SK-N-SH treated with all-trans-retinoic acid at 6 μM for 48 hours (cell line): ENCODE measurements at regions not wholly inside any gene's neighbourhood (a gene's known extent, or its start where the extent isn't known, plus 50 kb on each side); places are given as distances from the start of the nearest gene placed in this dataset.

Experiments used
- ATAC-seq: fragments of 200-7000 bp; cut with Tn5 transposase; 3 replicates; pipeline ENCODE4 v1.9.1; 2020; ENCODE audit warnings: mild to moderate bottlenecking, moderate library complexity
- BACH2 ChIP-seq: fragments of 250-450 bp; sonication (Bioruptor Pico); IDR thresholded peaks from 2 replicates; pipeline ENCODE4 v1.9.0; 2021; ENCODE audit warnings: mild to moderate bottlenecking, borderline replicate concordance
- CREB5 ChIP-seq: fragments of 250-450 bp; sonication (Bioruptor Pico); IDR thresholded peaks from 2 replicates; pipeline ENCODE4 v1.5.1; 2020; ENCODE audit warnings: low read depth, mild to moderate bottlenecking, moderate library complexity
- CSDC2 ChIP-seq: fragments of 250-450 bp; sonication (Bioruptor Pico); IDR thresholded peaks from 2 replicates; pipeline ENCODE4 v1.5.0; 2020; ENCODE audit warnings: mild to moderate bottlenecking, moderate library complexity
- CSRNP3 ChIP-seq: fragments of 250-450 bp; sonication (Bioruptor Pico); IDR thresholded peaks from 2 replicates; pipeline ENCODE4 v1.5.1; 2021; ENCODE audit warnings: mild to moderate bottlenecking, moderate library complexity
- ESRRG ChIP-seq: fragments of 250-450 bp; sonication (Bioruptor Pico); IDR thresholded peaks from 2 replicates; pipeline ENCODE4 v1.6.1; 2021; ENCODE audit warnings: mild to moderate bottlenecking
- GLIS3 ChIP-seq: fragments of 250-450 bp; sonication (Bioruptor Pico); IDR thresholded peaks from 2 replicates; pipeline ENCODE4 v1.5.0; 2020; ENCODE audit warnings: mild to moderate bottlenecking, moderate library complexity
- ISL1 ChIP-seq: fragments of 250-450 bp; sonication (Bioruptor Pico); IDR thresholded peaks from 2 replicates; pipeline ENCODE4 v2.1.2; 2022; ENCODE audit warnings: mild to moderate bottlenecking, moderate library complexity
- OSR1 ChIP-seq: fragments of 250-450 bp; sonication (Bioruptor Pico); IDR thresholded peaks from 2 replicates; pipeline ENCODE4 v1.8.0; 2022; ENCODE audit warnings: moderate library complexity, mild to moderate bottlenecking, inconsistent platforms
- PATZ1 ChIP-seq: fragments of 250-450 bp; sonication (Bioruptor Pico); IDR thresholded peaks from 2 replicates; pipeline ENCODE4 v1.8.0; 2020; ENCODE audit warnings: mild to moderate bottlenecking, moderate library complexity, borderline replicate concordance
- POU6F1 ChIP-seq: fragments of 250-450 bp; sonication (Bioruptor Pico); IDR thresholded peaks from 2 replicates; pipeline ENCODE4 v1.8.0; 2021; ENCODE audit warnings: low read depth, mild to moderate bottlenecking, moderate library complexity, borderline replicate concordance
- PPARA ChIP-seq: fragments of 250-450 bp; sonication (Bioruptor Pico); IDR thresholded peaks from 2 replicates; pipeline ENCODE4 v1.5.0; 2020; ENCODE audit warnings: mild to moderate bottlenecking, borderline replicate concordance
- RARB ChIP-seq: fragments of 250-450 bp; sonication (Bioruptor Pico); IDR thresholded peaks from 2 replicates; pipeline ENCODE4 v1.8.0; 2021; ENCODE audit warnings: mild to moderate bottlenecking, moderate library complexity
- SNAI2 ChIP-seq: fragments of 250-450 bp; sonication (Bioruptor Pico); IDR thresholded peaks from 2 replicates; pipeline ENCODE4 v1.5.0; 2020; ENCODE audit warnings: mild to moderate bottlenecking, moderate library complexity
- TCF4 ChIP-seq: fragments of 250-450 bp; sonication (Bioruptor Pico); IDR thresholded peaks from 2 replicates; pipeline ENCODE4 v1.8.0; 2021; ENCODE audit warnings: mild to moderate bottlenecking, moderate library complexity, borderline replicate concordance
- TOX ChIP-seq: fragments of 250-450 bp; sonication (Bioruptor Pico); IDR thresholded peaks from 2 replicates; pipeline ENCODE4 v1.8.0; 2021; ENCODE audit warnings: mild to moderate bottlenecking, moderate library complexity, borderline replicate concordance
- TSHZ2 ChIP-seq: fragments of 250-450 bp; sonication (Bioruptor Pico); IDR thresholded peaks from 2 replicates; pipeline ENCODE4 v1.5.0; 2020; ENCODE audit warnings: mild to moderate bottlenecking, moderate library complexity
- ZFP3 ChIP-seq: fragments of 250-450 bp; sonication (Bioruptor Pico); IDR thresholded peaks from 2 replicates; pipeline ENCODE4 v1.5.0; 2020; ENCODE audit warnings: mild to moderate bottlenecking, moderate library complexity
- ZFP30 ChIP-seq: fragments of 450-650 bp; formaldehyde crosslinking; IDR thresholded peaks from 2 replicates; pipeline ENCODE4 v1.5.0; 2022; ENCODE audit warnings: mild to moderate bottlenecking, moderate library complexity
- ZNF565 ChIP-seq: fragments of 450-650 bp; formaldehyde crosslinking; conservative IDR thresholded peaks from 2 replicates; pipeline ENCODE4 v1.5.0; 2020; ENCODE audit warnings: low read depth, mild to moderate bottlenecking, moderate library complexity
- ZNF70 ChIP-seq: fragments of 450-650 bp; formaldehyde crosslinking; IDR thresholded peaks from 2 replicates; pipeline ENCODE4 v1.5.0; 2020; ENCODE audit warnings: mild to moderate bottlenecking, moderate library complexity
- ZNF8 ChIP-seq: fragments of 450-650 bp; formaldehyde crosslinking; IDR thresholded peaks from 2 replicates; pipeline ENCODE4 v1.5.0; 2020; ENCODE audit warnings: mild to moderate bottlenecking, moderate library complexity

DNA sequence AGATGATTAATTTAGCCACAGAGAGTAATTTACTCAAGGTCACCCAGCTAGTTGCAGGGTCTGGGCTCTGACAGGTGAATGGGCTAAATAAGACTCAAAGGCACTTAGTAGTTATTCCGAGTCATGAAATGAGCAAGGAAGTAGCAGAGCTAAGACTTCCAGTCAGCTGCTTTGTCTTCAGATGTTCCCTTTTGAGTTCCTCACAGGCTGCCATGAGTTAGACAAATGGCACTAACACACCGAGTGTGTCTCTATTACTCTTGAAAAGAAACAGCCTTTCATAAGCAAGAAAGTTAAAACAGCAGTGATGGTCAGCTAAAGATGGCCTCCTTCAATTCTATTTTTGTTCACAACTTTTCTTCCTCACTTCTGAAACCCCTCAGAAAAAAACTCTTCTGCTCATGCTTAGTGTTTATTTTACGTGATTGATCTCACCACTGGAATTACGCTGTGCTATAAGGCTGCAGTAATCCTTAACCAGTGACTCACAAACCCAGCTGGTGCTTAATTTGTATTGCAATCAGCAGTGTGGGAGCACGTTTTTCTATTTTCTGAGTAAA, 389.1 kb downstream of the AASDHPPT start:
- ATAC-seq, result peak; percentile 75
- no peak for TF ChIP-seq CSDC2
- TF ChIP-seq ZNF70, result no peak
- TF ChIP-seq ISL1, result no peak
- no peak for TF ChIP-seq GLIS3 (CRISPR knock-in tag)
- no peak for TF ChIP-seq TOX (CRISPR knock-in tag)
- TF ChIP-seq BACH2, result no peak
- TF ChIP-seq ZNF8 (CRISPR knock-in tag), result no peak
- no peak for TF ChIP-seq RARB
- no peak for TF ChIP-seq PPARA (CRISPR knock-in tag)
- no peak for TF ChIP-seq SNAI2
- no peak for TF ChIP-seq TCF4 (CRISPR knock-in tag)
- no peak for TF ChIP-seq PATZ1
- TF ChIP-seq ZFP3 (CRISPR knock-in tag), result no peak

DNA sequence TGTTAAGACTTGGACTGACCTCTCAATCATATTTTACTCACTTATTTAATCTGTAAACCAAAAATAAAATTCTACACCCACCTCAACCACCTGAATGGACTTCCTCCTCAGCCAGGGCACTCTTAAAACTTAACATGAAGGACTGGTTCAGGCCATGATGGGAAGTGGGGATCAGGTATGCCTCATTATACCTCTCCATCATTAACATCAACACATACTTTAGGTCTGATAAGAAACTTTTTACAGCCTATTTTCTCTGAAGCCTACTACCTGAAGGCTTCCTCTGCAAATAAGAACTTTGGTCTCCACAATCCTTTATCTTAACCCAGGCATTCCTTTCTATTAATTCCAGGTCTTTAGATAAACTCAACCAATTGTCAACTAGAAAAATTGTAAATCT, 390.0 kb downstream of the AASDHPPT start:
- no peak for ATAC-seq
- TF ChIP-seq ZNF70 (no peak), TSHZ2 (no peak), BACH2 (no peak)
- TF ChIP-seq, all 23 proteins: peak for 0

DNA sequence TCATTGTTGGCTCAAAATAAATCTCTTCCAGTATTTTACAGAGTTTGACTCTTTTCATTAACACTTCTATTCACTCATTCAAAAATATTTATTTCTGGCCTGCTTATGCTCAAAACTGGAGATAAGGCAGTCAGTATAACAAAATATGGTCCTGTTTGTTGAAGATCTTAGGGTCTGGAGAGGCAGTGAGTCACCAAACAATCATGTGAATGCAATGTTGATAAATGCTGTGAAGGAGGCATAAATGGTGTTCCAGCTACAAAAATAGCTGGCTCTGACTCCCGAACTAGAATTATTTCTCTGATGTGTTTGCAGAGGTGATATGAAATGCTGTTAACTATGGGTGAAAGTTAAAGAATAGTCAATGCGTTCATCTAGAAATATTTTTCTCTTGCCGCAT, 390.6 kb downstream of the AASDHPPT start:
- peak; percentile 36; the same call in 2 of the 3 replicates for ATAC-seq
- TF ChIP-seq ZFP30 (CRISPR knock-in tag), result no peak
- no peak for TF ChIP-seq ZNF565
- no peak for TF ChIP-seq GLIS3 (CRISPR knock-in tag)
- TF ChIP-seq ESRRG (CRISPR knock-in tag), result no peak
- no peak for TF ChIP-seq CSRNP3
- no peak for TF ChIP-seq ZNF8 (CRISPR knock-in tag)
- no peak for TF ChIP-seq ZFP3 (CRISPR knock-in tag)
- TF ChIP-seq OSR1, result no peak
- no peak for TF ChIP-seq ISL1
- TF ChIP-seq CSDC2, result no peak
- no peak for TF ChIP-seq PPARA (CRISPR knock-in tag)

- TF ChIP-seq PATZ1, result no peak
- no peak for TF ChIP-seq BACH2
- no peak for TF ChIP-seq CREB5 (CRISPR knock-in tag)
- TF ChIP-seq TSHZ2, result no peak
- TF ChIP-seq POU6F1 (CRISPR knock-in tag), result no peak
- no peak for TF ChIP-seq ESRRG (CRISPR knock-in tag)
- ATAC-seq, result no peak
Measured at GRCh38 chr11:106468531-106468930, 391.1 kb downstream of the AASDHPPT start.
